Nephron (organoid): ENCODE measurements at regions not wholly inside any gene's neighbourhood (a gene's known extent, or its start where the extent isn't known, plus 50 kb on each side); places are given as distances from the start of the nearest gene placed in this dataset.

ENCODE experiments used
- H3K27ac Mint-ChIP-seq, 3 experiments: 2 replicates each; pipeline ENCODE4 v1.8.0; 2020; ENCODE audit warnings: mixed read lengths in 3 of 3, mild to moderate bottlenecking in 2 of 3, moderate library complexity in 1 of 3
- H3K27me3 Mint-ChIP-seq: 2 replicates; pipeline ENCODE4 v1.8.0; 2021; ENCODE audit warnings: low read depth, mild to moderate bottlenecking, moderate library complexity, mixed read lengths
- H3K36me3 Mint-ChIP-seq: 2 replicates; pipeline ENCODE4 v1.8.0; 2020; ENCODE audit warnings: low read depth, mixed read lengths
- H3K4me1 Mint-ChIP-seq: 2 replicates; pipeline ENCODE4 v1.8.0; 2020; ENCODE audit warnings: mixed read lengths
- H3K4me3 Mint-ChIP-seq, 3 experiments: 2 replicates each; pipeline ENCODE4 v1.8.0; 2020; ENCODE audit warnings: mild to moderate bottlenecking in 3 of 3, mixed read lengths in 3 of 3, moderate library complexity in 2 of 3
- H3K9me3 Mint-ChIP-seq: 2 replicates; pipeline ENCODE4 v1.8.0; 2020; ENCODE audit warnings: mixed read lengths
- CTCF ChIP-seq, 3 experiments: fragments of 200-600 bp; sonication (generic); IDR thresholded peaks; one replicate each; pipeline ENCODE4 v1.5.0; 2021; ENCODE audit warnings: antibody characterized with exemption in 3 of 3; ENCODE audit not compliant: unreplicated experiment in 3 of 3

GRCh38 chr3:117404730-117405129 is 695.2 kb downstream of the TUSC7 start:
- Mint-ChIP-seq H3K4me3 (no peak overlapping the region), H3K36me3 (no peaks in the 10 kb centered on the region), H3K27me3 (no peaks in the 10 kb centered on the region), H3K4me1 (peaks cover 4% of the 10 kb centered on the region), H3K27ac (no peak overlapping the region), H3K9me3 (no peaks in the 10 kb centered on the region)
- TF ChIP-seq CTCF (IDR thresholded peaks at IDR 0.05; ENCODE audit: unreplicated experiment in 3 of 3): no peak

- H3K4me1 Mint-ChIP-seq: no peaks in the 10 kb centered on the region
- H3K36me3 Mint-ChIP-seq: no peaks in the 10 kb centered on the region
- no peak overlapping the region for H3K27ac Mint-ChIP-seq
- no peak for TF ChIP-seq CTCF (IDR thresholded peaks at IDR 0.05; ENCODE audit: unreplicated experiment in 3 of 3)
- no peaks in the 10 kb centered on the region for H3K27me3 Mint-ChIP-seq
- H3K9me3 Mint-ChIP-seq: no peaks in the 10 kb centered on the region
- H3K4me3 Mint-ChIP-seq: no peak overlapping the region
Measured at GRCh38 chr3:117405359-117405758, 695.8 kb downstream of the TUSC7 start.

- Mint-ChIP-seq H3K36me3 (no peaks in the 10 kb centered on the region), H3K4me1 (no peaks in the 10 kb centered on the region), H3K4me3 (no peak overlapping the region), H3K9me3 (no peaks in the 10 kb centered on the region), H3K27ac (no peak overlapping the region), H3K27me3 (no peaks in the 10 kb centered on the region)
- peak; percentile 20 to 42 (median 36) for TF ChIP-seq CTCF (IDR thresholded peaks at IDR 0.05; ENCODE audit: unreplicated experiment in 3 of 3)
Measured at GRCh38 chr3:117407317-117407716, 697.7 kb downstream of the TUSC7 start.

- no peak for TF ChIP-seq CTCF (IDR thresholded peaks at IDR 0.05; ENCODE audit: unreplicated experiment in 3 of 3)
- Mint-ChIP-seq H3K4me3 (no peak overlapping the region), H3K9me3 (no peaks in the 10 kb centered on the region), H3K36me3 (no peaks in the 10 kb centered on the region), H3K27me3 (no peaks in the 10 kb centered on the region), H3K4me1 (no peaks in the 10 kb centered on the region), H3K27ac (no peak overlapping the region)
Measured at GRCh38 chr3:117408811-117409210, 699.2 kb downstream of the TUSC7 start.

GRCh38 chr3:117409256-117409655 is 699.7 kb downstream of the TUSC7 start:
- Mint-ChIP-seq H3K36me3 (no peaks in the 10 kb centered on the region), H3K4me1 (no peaks in the 10 kb centered on the region), H3K27me3 (no peaks in the 10 kb centered on the region), H3K9me3 (no peaks in the 10 kb centered on the region), H3K27ac (no peak overlapping the region), H3K4me3 (no peak overlapping the region)
- TF ChIP-seq CTCF (IDR thresholded peaks at IDR 0.05; ENCODE audit: unreplicated experiment in 3 of 3): no peak

- no peaks in the 10 kb centered on the region for H3K9me3 Mint-ChIP-seq
- no peak overlapping the region for H3K27ac Mint-ChIP-seq
- no peaks in the 10 kb centered on the region for H3K36me3 Mint-ChIP-seq
- no peak for TF ChIP-seq CTCF (IDR thresholded peaks at IDR 0.05; ENCODE audit: unreplicated experiment in 3 of 3)
- no peaks in the 10 kb centered on the region for H3K4me1 Mint-ChIP-seq
- no peak overlapping the region for H3K4me3 Mint-ChIP-seq
- no peaks in the 10 kb centered on the region for H3K27me3 Mint-ChIP-seq
Measured at GRCh38 chr3:117409701-117410459, 700.3 kb downstream of the TUSC7 start.
